ENCODE measurements at regions not wholly inside any gene's neighbourhood (a gene's known extent, or its start where the extent isn't known, plus 50 kb on each side); places are given as distances from the start of the nearest gene placed in this dataset.

DNA sequence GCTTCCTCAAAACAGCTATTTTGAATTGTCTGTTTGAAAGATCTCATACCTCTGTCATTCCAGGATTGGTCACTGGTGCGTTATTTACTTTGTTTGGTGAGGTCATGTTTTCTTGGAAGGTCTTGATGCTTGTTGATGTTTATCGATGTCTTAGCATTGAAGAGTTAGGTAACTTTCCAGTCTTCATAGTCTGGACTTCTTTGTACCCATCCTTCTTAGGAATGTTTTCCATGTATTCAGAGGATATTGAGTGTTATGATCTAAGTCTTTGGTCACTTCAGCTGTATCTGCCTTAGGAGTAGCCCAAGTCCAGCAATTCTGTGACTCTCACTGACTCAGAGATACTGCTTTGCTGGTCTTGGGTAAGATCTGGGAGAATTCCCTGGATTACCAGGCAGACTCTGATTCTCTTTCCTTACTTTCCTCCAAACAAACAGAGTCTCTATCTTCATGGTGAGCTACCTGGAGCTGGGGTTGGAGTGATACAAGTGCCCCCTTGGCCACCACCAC lies 398.6 kb downstream of the ZIC4 start:
- no peak for DNase-seq

DNA sequence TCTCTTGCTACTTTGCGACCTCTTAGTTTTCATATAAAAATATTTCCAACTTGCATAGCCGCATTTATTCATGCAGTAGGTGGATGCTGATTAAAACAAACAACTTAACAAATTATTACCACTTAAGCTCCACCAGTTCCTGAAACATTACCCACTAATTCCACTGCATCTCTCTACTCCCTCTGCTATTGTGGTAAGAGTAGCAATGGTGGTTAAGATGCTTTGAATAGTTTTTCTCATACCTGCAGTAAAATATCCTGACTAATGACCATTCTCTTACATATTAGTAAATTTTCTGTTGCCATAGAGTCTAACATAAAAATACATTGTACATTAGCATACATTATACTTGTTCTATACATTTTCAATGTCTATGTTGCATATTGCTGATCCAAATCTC lies 397.6 kb upstream of the PLSCR5 start:
- no peak for DNase-seq

DNA sequence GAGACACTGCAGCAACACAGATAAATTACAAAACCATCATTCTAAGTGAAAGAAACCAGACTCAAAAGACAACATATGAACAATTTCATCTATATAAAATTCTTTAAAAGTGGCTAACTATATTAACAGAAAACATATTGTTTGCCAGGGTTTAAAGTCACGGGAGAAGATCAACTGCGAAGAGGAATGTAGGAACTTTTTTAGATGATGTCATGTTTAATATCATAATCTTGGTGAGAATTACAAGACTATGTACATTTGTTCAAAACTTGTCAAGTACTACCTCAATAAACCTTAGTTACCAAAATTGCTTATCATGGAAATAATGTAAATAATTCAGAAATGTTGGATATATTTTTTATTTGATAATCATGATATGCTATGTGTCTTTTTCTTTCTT lies 395.1 kb upstream of the PLSCR5 start:
- DNase-seq = no peak

DNA sequence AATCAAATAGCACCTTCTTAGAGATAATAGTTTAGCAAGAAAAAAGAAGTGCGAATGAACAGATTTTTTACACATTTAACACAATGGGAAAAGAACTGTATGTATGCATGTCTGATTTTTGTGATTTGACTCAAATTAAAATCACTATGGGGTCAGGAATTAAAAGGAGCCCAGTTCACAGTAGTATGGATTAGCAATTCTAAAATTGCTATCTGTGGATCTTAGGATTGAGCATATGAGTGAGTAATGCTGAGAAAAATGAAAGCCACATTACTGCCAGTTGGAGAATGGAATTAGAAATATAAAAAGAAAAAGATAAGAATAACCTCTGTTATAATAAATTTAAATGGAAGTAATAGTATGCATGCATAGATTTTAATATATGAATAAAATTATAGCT lies 386.8 kb upstream of the PLSCR5 start:
- no peak for DNase-seq

DNA sequence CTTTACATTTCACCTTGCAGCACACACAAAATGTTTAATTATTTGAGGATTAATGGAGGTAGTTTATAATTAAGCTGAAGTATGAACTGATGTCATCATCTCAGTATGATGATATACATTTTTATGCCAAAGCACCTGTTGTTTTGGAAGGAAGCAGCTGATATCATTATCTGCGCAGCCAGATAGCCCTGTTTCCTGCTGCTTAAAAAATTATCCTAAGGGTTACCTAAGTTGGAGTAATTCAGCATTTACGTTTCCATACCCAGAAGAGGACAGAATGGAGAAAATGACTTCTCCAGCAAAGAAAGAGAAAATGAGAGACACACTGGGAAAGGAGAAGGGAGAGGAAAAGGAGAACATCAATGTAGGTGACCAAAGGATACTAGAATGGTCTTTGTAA lies 370.3 kb upstream of the PLSCR5 start:
- DNase-seq = no peak

DNA sequence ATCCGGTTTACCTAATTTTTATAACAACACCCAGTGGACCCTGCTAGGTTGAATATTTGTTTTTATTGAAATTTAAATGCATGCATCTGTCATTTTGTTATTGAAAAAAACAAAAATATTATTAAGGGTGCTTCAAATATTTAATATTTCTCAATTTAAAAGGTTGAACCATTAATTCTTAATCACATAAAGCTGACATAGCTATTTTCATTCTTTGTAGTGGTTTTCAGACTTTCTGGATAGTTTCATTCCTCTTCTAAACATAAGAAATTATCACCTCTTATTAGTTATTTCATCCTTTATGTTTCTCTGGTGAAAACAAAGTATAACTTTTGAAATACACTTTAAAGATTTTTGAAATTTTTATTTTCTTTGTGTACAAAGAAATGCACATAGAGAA lies 369.9 kb upstream of the PLSCR5 start:
- no peak for DNase-seq

DNA sequence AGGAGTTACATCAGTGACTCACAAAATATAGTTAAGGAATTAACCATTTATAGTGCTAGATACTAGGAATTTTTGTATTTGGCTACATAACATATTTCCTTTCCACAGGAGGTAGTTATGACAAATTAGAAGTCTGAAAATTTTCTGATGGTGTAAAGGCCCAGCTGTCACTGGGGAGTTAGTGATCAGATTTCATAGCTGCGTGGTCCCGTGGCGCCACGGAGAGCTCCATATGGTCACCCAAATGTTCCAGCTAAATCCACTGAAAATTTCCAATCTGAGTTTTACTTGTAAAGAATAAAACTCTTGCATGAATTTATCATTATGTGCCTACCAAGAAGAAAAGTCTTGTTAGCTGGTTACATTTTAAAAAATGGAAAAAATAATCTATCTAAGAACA lies 368.9 kb upstream of the PLSCR5 start:
- DNase-seq = no peak

DNA sequence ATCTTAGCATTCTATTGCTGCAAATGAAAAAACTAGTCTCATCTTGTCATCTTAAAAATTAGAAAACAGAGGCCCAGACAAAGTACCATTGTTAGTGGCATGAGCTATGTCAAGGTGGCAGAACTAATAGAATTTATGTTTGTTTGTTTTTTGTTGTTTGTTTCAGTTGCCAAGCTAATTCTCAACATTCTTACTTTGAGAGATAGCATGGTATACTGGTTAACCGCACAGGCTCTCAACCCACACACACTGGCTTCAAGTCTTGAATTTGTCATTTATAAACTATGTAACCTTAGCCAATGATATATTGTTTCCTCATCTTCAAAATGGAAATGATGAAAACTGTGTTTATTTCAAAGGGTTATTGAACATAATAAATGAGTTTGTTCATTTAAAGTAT lies 367.6 kb upstream of the PLSCR5 start:
- DNase-seq = no peak

DNA sequence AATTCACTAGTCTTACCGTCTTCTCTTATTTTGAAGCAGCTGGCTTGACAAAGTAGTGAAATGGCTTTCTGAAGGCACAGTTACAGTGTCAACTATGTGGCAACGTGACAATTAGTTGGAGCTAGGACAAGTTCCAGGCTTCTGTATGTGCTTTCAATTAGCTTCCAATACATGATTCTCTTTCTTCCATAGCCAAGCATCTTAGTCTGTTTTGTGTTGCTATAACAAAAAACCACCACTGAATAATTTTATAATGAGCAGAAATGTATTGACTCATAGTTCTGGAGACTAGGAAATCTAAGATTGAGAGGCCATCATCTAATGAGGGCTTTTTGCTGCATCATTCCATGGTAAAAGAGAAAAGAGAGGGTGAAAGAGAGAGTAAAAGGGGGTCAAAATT lies 365.1 kb upstream of the PLSCR5 start:
- DNase-seq = no peak

DNA sequence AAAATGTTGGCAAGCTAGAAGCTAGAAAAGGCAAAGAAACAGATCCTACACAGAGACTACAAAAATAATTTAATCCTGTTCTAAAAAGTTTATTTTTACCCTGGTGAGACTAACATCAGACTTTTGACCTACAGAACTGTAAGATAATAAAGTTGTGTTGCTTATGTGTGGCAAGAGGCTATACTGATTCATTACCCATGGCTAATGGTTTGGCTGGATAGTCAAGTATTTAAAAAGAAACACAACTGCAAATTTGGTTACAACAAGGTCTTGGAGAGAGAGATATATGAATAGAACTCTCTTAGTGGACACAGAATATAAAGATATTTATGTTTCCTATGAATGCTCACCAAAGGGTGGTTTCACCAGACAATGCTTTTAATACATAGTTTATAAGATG lies 364.2 kb upstream of the PLSCR5 start:
- no peak for DNase-seq

DNA sequence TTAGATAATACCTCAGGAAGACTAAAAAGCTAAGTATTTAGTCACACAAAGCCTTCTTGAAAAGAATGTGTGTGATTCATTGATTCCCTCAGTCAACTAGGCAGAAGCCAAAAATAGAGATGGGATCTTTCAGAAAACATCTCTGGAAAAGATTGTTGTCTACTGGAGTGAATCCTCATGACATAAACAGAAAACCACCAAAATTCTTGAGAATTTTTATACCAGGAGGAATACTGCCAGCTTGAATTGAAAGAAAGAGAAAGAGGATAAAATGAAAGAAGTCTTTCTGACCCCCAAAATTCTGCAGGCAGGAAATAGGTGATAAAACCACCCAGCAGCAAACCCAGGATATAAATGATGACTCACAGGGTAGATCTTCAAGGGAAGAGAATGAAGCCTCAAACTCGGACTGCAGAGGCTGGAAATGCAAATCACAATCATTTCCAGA lies 363.1 kb upstream of the PLSCR5 start:
- no peak for DNase-seq

DNA sequence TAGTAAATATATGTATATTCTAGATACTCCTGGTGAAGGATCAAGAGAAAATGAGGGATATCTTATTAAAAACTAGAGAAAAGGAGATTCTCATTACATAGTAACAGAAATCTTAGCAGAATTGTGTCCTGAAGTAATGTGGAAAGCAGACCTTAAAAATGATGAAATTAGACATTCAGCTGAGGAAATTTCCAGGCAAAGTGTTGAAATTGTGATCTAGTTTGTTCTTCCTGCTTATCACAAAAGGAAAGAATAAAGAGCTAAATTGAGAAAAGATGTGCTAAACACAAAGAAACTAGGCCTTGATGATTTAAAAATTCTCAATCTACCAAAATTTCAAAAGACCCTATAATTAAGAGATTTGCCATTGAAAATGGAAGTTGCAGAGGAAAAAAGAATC lies 362.6 kb upstream of the PLSCR5 start:
- no peak for DNase-seq

DNA sequence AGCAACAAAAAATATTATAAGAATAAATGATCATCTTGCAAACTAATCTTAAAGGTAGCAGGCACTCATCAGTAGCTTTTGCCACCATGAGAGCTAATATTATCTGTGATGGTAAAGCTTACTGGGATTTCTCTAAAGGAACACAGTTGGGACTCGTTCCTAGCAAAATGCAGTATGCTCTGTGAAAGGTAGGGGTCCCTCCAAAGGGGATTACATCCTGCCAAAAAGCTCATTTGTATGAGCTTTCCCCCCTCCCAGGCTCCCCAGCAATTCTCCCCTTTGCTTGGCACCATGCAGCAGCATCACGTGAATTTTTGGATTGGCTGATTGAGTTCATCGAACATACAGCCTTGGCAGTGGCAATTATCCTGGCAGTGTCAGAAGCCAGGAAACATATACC lies 361.0 kb upstream of the PLSCR5 start:
- no peak for DNase-seq

DNA sequence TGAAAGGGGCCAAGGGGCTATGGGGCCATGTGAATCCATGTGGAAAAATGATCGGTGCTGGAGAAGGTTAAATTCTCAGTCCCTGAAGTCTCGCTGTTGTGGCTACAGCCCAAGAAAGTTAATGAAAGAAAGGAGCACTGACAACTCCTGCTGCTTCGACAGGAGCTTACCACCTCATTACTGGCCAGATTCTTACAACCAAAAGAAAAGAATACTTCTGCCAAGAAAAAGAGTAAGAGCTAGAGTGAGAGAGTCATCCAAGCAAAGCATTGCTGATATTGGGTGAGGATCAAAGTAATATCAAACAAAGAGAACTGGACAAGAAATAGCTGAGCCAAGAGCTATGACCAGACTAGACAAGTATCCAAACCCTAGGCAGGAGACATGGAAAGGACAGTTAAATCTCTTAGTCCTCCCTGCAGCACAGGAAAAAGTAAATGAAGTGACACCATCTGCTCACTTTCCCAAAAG lies 348.4 kb upstream of the PLSCR5 start:
- no peak for DNase-seq

DNA sequence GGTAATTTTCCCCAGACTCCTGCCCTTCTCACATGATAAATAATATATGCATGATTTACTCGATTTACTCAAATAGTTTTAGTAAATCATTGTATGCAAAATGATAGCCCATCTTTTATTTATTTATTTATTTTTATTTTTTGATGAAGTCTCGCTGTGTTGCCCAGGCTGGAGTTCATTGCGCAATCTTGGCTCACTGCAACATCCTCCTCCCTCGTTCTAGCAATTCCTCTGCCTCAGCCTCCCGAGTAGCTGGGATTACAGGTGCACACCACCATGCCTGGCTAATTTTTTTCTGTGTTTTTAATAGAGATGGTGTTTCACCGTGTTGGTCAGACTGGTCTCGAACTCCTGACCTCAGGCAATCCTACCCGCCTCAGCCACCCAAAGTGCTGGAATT lies 343.8 kb upstream of the PLSCR5 start:
- DNase-seq = no peak

DNA sequence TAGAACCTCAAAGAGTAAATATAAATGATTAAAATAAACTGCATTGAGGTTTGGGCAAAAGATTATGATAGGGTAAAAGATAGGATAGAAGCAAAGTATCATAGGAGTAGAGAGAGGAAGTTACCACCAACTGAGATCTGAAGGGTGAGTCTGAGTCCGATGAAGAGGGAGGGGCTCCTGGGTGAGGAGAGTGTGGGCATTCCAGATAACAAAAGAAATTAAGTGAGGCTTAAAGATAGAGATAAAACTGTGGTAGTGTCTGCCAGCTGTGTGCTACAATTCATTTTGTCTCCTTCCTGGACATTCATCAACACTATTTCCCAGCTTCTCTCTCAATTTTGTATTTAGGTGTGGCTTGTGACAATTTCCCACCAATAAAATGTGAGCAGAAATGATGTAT lies 343.0 kb upstream of the PLSCR5 start:
- no peak for DNase-seq

DNA sequence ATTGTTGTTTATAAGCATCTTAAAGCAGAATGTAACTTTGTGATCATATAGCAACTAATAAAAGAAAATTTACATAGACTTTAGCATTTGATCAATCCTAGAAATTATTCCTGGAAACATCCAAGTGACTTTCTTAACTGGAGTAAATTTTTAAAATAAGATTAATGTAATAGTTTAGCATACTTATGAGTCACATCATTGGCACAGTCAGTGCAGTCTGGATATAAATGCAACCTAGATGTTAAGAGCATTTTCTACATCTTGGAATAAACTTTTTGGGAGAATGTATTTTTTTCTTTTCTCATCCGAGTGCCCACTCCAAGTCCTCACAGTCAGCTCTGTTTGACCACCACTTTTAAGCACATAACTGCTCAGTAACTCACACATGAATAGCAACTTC lies 324.6 kb upstream of the PLSCR5 start:
- no peak for DNase-seq

DNA sequence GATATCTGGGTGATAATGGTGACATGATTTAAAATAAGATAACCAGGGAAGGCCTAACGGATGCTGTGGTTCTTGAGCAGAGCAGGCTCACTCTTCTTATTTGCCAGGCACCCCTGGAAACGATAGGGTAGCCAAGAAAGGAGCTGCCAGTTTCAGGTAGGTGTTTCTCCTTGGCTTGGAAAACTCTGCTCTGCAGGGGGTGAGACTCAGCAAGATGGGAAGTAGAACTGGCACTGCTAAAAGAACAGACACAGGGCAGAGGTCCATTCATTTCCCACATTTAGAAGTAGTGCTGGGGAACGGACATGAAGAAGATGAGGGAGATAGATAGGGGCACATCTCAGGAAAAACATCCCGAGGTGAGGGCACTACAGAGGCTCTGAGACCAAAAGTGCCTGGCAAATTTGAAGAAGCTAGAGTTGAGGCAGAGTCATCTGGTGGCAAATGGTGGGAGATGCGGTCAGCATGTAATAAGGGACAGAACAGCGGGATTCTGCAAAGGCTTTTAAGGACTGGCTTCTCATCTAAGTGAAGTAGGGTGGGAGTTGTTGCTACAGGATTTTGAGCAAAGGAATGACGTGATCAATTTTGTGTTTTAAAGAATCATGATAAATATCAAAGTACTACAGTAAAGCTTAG lies 323.4 kb upstream of the PLSCR5 start:
- DNase-seq = no peak

DNA sequence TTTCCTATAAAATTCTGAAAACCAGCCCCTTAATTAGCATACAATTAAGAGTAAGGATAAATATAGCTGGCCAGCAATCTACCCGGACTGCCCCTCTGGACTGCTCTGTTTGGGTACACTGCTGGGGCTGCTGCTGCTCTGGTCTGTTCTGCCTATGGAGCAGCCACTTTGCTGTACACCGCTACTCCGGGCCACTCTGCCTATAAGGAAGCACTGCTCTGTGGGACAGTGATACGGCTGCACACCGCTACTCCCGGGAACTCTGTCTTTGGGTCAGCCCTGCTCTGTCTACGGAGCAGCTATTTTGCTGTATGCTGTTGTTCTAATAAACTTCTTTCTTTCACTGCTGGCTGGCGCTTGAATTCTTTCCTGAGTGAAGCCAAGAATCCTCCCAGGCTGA lies 316.5 kb upstream of the PLSCR5 start:
- no peak for DNase-seq

DNA sequence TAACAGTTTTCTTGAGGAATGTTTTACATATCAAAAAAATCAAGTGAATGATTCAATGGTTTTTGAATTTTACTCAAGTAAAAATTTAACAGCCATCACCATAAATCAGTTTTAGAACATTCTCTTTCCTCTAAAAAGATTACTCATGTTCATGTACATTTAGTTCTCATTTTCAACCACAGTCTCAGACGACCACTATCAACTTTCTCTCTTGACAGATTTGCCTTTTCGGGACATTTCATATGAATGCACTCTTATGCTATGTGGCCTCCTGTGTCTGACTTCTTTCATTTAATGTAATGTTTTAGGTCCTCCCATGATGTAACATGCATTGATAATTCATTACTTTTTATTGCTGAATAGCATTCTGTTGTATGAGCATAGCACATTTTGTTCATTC lies 309.3 kb upstream of the PLSCR5 start:
- DNase-seq = no peak

DNA sequence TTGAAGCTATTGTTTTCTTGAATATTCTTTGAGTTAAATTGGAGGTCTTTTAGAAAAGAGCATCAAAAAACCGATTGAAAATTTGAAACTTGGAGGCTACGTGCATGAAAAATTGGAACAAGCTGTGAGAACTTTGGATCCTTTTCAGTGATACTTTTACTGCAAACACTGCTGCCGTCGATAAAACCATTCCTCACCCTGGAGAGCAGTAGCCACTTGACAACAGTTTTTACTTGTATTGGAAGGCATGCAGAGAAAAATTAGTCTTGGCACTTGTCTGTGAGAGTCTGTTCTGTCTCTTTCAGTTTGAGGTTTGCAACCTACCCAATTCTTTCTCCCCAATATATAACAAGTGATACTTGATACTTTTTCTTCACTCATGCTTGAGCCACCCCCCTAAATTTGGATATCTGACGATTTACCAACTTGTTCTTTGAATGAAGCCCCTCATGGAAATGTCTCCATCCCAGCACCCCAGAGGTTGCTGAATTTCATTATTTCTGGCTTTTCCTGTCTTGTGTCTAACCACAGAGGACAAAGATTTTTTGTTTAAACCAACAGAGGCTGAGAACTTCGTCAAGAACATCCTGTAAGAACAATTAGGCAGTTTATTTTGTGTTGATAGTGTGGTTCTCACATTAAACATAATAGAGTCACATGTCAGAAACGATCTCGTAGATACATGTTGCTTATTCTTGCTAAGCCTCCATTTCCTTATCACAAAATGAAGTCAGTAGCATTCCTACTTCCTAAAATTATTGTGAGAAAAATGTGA lies 307.3 kb upstream of the PLSCR5 start:
- DNase-seq = no peak

DNA sequence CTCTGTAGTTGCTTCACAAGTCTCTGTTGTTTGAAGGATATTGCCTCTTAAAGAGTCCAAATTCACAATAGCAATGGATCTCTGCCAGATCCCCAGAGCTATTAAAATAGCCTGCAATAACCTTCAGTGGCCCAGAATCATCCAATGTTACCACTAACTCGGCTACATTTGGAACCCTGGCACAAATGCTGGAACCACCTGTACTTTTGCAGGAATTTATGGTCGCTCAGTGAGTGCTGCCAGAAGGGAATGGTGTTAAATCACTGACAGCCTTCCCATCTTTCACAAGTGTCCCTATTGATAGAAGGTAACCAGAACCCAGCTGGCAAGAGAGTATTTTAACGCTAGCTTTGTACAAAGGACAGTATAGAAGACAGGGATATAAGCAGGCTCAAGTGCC lies 298.8 kb upstream of the PLSCR5 start:
- DNase-seq = no peak

DNA sequence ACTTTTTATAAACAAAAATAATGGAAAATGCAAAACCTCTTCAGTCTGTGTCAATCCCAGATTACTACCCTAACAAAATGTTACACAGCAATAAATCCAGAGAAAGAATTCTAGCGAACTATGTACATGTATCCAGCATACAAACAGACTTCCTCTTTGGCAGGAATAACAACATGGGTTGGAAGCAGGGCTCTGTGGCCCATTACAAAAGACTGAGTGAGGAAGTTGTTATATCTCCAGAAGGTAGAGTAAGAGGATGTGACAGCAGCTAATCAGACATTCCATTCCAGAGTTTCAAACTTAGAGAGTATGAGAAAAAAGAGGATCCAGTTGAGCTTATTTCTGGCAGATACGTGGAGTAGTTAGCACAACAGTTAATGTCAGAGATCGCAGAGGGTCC lies 294.0 kb upstream of the PLSCR5 start:
- DNase-seq = no peak

DNA sequence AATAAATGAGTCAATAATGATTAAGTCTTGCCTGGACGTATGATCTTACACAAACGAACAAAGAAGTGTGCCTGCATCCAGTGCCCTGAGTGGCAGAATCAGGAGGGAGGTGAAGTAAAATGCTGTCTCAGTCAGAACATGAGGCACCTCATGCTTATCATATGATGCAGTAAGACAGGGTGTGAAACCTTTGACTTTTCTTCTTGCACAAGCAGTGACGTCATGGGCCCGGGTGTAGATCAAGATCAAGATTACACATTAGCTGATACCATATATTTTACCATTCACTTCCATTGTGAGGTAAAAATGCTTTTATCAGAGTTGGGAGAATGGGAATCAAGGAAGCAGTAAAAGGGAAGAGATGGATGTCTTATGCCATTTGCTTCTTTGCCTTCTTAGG lies 291.6 kb upstream of the PLSCR5 start:
- DNase-seq = no peak
